GM12801 (cell line): ENCODE measurements at regions not wholly inside any gene's neighbourhood (a gene's known extent, or its start where the extent isn't known, plus 50 kb on each side); places are given as distances from the start of the nearest gene placed in this dataset.

ENCODE experiments used
- CTCF ChIP-seq: IDR thresholded peaks from one replicate; pipeline ENCODE4 v1.5.1; 2011; ENCODE audit warnings: control low read depth; ENCODE audit not compliant: insufficient read length; ENCODE audit errors: extremely low read depth

DNA sequence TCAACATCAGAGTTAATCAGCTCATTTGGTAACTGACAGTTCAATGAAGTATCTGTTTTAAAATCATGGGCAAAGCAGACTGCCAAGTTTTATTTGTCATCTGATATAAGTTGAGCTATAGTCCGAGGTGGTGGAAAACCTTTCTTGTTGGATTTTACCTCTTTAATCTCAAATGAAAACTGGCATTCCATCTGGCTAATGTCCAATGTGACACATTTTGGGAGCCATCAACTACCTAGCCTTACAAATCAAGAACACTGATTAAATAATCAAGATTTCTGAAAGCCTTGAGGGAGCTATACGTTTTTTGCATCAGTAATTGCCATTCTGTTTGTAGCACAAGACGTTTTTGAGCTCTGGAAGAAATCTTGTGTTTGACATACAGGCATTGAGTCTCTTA is 1380.5 kb upstream of the WWC1 start:
- TF ChIP-seq CTCF: no peak

DNA sequence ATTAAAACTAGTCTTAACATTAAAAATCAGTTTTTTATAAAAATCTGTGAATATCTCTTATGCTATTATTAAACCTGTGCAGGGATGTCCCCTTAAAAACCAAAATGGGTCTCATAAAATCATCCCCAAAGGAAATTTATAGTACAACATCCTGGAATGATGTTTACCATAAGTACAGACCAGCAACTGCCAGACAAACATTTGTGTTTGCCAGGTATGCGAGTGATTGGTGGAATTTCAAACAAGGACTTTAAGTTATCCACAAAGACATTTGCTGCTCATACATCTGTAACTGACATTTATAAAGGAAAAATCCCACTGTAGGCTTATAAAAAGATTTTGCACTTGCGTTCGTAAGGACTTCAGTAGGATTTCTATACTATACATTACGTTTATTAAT is 1375.4 kb upstream of the WWC1 start:
- no peak for TF ChIP-seq CTCF

DNA sequence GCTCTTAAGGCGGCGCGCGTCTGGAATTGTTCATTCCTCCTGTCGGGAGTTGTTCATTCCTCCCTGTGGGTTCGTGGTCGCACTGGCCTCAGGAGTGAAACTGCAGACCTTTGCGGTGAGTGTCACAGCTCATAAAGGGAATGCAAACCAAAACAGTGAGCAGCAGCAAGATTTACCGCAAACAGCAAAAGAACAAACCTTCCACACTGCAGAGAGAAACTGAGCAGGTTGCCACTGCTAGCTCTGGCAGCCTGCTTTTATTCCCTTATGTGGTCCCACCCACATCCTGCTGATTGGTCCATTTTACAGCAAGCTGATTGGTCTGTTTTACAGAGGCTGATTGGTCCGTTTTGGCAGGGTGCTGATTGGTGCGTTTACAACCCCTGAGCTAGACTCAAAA is 1365.3 kb upstream of the WWC1 start:
- TF ChIP-seq CTCF: no peak

GRCh38 chr5:166936351-166936750 is 1355.1 kb upstream of the WWC1 start:
- no peak for TF ChIP-seq CTCF

GRCh38 chr5:166938071-166938470 is 1353.4 kb upstream of the WWC1 start:
- TF ChIP-seq CTCF: no peak

DNA sequence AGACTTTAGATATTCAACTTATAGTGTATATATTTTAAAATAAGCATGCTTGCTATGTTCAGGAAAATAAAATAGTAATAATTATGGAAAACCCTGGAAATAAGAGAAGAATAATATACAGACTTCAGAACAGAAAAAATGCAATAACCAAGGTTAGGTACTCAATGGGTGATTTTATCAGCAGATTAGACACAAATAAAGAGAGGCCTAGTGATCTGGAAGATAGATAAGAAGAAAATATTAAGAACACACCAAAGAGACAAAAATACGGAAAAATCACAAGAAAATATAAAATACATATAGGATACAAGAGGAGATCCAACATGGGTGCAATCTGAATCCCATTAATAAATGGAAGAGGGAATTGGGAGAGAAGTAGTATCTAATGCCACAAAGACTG is 1348.5 kb upstream of the WWC1 start:
- TF ChIP-seq CTCF: no peak

DNA sequence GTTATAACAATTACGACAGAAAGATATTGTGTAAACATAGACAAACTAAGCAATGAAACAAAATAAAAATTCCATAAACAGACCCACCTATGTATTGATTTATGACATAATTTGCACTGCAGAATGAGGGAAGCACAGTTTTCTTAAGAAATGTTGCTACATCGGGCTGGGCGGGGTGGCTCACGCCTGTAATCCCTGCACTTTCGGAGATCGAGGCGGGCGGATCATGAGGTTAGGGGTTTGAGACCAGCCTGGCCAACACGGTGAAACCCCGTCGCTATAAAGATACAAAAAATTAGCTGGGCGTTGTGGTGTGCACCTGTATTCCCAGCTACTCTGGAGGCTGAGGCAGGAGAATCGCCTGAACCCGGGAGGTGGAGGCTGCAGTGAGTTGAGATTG is 1344.4 kb upstream of the WWC1 start:
- no peak for TF ChIP-seq CTCF

DNA sequence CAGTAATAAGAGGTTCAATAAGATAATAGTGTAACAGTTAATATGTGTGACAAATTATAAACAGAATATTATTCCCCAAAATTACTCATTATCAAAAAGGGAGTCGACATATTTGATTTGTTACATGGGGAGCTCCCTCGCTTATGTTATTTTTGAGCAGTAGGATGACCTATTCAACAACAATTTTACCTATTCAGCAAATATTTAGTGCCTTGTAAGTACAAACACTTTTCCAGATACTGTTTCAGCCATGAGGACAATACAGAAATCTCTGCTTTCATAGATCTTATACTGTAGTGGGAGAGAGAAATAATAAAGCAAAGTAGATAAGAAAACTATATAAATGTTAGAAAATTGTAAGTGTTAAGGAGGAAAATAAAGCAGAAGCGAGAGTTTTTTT is 1342.8 kb upstream of the WWC1 start:
- no peak for TF ChIP-seq CTCF
